ENCODE measurements at regions not wholly inside any gene's neighbourhood (a gene's known extent, or its start where the extent isn't known, plus 50 kb on each side); places are given as distances from the start of the nearest gene placed in this dataset.

DNA sequence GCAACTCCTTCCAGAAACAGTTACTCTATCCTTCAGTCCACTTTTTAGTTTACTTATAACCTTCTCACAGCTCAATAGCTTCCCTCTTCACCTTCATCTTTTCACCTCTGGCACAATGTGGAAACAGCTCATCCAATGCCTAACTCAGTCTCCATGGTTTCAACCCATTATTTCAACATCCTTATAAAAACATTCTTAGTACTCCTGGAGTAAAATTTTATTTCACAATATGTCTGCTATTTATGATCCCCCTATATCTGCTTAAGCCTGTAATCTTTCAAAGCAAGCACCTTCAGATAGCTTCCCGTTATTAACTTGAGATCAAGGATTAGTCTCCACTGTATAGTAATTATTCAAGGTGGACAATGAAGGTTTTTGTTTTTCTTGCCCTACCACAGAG lies 156.3 kb downstream of the GASK1B start:
- peak; percentile 22 for DNase-seq (ENCODE audit: low read depth)
- H3K4me3 ChIP-seq (ENCODE audit: low read length): no peak overlapping the region
- TF ChIP-seq, protein P1, sequence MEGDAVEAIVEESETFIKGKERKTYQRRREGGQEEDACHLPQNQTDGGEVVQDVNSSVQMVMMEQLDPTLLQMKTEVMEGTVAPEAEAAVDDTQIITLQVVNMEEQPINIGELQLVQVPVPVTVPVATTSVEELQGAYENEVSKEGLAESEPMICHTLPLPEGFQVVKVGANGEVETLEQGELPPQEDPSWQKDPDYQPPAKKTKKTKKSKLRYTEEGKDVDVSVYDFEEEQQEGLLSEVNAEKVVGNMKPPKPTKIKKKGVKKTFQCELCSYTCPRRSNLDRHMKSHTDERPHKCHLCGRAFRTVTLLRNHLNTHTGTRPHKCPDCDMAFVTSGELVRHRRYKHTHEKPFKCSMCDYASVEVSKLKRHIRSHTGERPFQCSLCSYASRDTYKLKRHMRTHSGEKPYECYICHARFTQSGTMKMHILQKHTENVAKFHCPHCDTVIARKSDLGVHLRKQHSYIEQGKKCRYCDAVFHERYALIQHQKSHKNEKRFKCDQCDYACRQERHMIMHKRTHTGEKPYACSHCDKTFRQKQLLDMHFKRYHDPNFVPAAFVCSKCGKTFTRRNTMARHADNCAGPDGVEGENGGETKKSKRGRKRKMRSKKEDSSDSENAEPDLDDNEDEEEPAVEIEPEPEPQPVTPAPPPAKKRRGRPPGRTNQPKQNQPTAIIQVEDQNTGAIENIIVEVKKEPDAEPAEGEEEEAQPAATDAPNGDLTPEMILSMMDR (IDR thresholded peaks at IDR 0.05; ENCODE audit: insufficient read depth, low read depth, low read length, missing control alignments): no peak

DNA sequence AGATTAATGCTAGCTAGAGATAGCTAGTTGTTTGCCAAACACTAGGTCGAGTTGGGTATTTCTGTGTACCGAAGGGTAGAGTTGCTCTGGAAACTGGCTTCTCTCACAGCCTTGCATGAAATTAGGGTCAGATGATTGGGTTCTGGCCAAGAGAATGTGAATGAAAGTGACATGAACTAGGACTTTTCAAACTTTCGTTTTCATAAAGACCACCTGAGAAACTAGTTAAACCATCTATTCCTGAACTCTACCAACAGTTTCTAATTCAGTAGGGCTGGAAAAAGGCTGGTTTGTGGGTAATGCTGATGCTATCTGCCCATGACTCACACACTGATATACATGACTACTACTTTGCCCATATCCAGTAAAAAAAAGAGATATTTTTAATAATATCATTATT lies 157.6 kb downstream of the GASK1B start:
- peak; percentile 54 for DNase-seq (ENCODE audit: low read depth)
- TF ChIP-seq, protein P1 (IDR thresholded peaks at IDR 0.05; ENCODE audit: insufficient read depth, low read depth, low read length, missing control alignments): no peak
- no peak overlapping the region for H3K4me3 ChIP-seq (ENCODE audit: low read length)

DNA sequence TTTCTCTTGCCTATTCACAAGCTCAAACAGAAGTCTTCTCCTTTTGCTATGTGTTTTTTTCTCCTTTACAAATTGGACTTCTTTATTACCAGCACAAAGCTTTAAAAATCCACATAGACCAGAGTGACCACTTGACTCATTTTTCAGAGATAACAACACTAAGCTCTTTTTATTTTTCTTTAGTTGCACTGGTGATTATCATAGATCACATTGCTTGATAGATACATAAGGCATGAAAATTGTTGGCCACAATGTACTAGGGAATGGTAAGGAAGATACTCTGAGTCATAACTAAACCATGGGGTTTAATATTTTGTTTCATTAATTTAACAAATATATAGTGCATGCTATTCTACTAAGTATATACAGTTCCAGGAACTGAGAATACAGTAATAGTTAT lies 159.0 kb downstream of the GASK1B start:
- no peak for DNase-seq (ENCODE audit: low read depth)
- H3K4me3 ChIP-seq (ENCODE audit: low read length): no peak overlapping the region
- TF ChIP-seq, protein P1 (IDR thresholded peaks at IDR 0.05; ENCODE audit: insufficient read depth, low read depth, low read length, missing control alignments): no peak

DNA sequence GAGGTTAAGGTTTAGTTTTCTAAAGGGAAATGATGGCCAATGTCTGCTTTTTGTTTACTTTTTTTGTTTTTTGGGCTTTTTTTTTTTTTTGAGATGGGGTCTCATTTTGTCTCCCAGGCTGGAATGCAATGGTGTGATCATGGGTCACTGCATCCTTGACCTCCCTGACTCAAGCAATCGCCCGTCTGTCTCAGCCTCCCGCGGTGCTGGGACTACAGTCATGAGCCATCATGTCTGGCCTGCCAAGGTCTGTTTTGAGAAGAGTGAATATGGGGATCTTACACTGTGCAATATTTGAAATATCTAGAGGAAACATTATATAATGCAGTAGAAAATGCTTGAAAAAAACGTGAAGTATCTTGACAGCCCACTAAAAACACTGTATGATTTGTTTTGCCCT lies 162.5 kb downstream of the GASK1B start:
- H3K4me3 ChIP-seq (ENCODE audit: low read length): no peak overlapping the region
- TF ChIP-seq, protein P1 (IDR thresholded peaks at IDR 0.05; ENCODE audit: insufficient read depth, low read depth, low read length, missing control alignments): no peak
- DNase-seq (ENCODE audit: low read depth): no peak

DNA sequence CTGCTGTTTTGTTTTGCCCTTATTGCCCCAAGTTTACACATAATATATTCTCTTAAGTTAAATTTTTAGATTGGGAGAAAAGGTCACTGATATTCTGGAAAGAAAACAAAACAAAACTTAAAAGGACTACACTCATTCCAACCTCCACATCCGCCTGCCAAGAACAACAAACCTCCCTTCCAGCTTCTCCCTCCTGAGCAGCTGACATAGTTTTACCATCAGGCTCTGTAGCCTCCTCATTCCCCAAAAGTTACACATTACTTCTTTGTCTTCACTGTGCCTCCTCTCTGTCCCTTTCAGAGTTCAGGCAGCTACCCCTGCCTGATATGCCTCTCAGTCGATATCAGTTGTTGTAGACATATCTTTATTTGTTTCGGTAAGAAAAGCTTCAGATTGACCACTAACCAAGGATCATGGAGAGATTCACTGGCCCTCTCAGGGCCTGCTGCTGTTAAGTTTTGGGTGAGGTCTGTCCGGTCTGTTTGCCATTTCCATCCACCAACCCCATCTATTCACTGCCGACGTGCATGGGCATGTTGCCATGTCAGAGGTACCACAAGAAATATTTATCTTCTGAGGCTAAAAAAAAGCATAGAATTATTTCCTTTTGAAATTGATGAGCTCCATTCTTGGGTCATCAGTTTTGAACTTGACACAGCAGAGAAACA lies 164.1 kb downstream of the GASK1B start:
- TF ChIP-seq, protein P1 (IDR thresholded peaks at IDR 0.05; ENCODE audit: insufficient read depth, low read depth, low read length, missing control alignments): no peak
- DNase-seq (ENCODE audit: low read depth): peak; percentile 44
- no peak overlapping the region for H3K4me3 ChIP-seq (ENCODE audit: low read length)

DNA sequence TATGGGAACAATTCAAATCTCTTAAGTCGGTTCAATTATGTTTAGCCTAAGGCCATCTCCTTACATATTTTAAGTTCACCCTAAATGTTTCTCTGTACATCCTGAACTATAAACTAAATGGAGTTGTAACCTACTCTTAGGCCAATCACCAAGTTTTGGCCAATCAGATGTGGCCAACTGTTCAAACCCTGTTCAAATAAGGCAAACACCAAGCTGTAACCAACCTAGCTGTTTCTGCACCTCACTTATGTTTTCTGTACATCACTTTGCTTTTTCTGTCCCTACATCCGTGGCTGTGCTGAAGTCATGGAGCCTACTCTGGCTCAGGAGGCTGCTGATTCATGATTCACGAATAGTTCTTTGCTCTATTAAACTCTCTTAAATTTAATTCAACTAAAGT lies 165.3 kb downstream of the GASK1B start:
- TF ChIP-seq, protein P1 (IDR thresholded peaks at IDR 0.05; ENCODE audit: insufficient read depth, low read depth, low read length, missing control alignments): no peak
- no peak overlapping the region for H3K4me3 ChIP-seq (ENCODE audit: low read length)
- no peak for DNase-seq (ENCODE audit: low read depth)

DNA sequence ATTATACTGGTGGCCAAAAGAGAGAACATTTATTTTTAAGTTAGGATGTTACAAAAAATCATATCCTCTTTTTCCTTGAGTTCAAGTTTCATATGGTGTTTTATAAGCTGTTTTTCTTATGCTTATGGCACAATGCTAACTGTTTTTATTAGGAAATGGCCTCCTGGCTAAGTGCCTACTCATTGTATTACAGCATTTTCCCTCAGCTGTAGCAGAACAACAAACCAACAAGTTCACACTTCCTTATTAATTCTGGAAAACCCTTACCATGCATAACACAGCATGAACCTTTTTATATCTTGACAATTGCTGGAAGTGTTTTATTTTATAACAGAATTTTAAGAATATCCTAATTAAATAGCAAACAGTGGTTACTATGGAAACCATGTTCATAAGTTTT lies 165.8 kb downstream of the GASK1B start:
- TF ChIP-seq, protein P1 (IDR thresholded peaks at IDR 0.05; ENCODE audit: insufficient read depth, low read depth, low read length, missing control alignments): no peak
- H3K4me3 ChIP-seq (ENCODE audit: low read length): no peak overlapping the region
- DNase-seq (ENCODE audit: low read depth): no peak
